Right lobe of liver (tissue), 6 donors: ENCODE measurements at regions not wholly inside any gene's neighbourhood (a gene's known extent, or its start where the extent isn't known, plus 50 kb on each side); places are given as distances from the start of the nearest gene placed in this dataset.
"Not testable (repeated sequence)": the region's sequence is repeated elsewhere in the genome, so short reads cannot be mapped to it uniquely, and the experiment has no call there.

Experiments
- ATAC-seq, 4 donors: fragments of 200-7000 bp; cut with Tn5 transposase; one replicate each; pipeline ENCODE4 v1.9.1; 2020; ENCODE audit warnings: mild to moderate bottlenecking in 4 of 4, moderate library complexity in 4 of 4
- DNase-seq, 3 donors: peaks; one replicate each; pipeline ENCODE4 v3.0.0-alpha.2; 2020
- H3K27ac ChIP-seq, 3 donors: fragments of 200-600 bp; one replicate each; pipeline ENCODE4 v1.8.0; 2022
- H3K27me3 ChIP-seq, 2 donors: fragments of 200-600 bp; one replicate each; pipeline ENCODE4 v1.8.0; 2022
- H3K36me3 ChIP-seq, 4 donors: fragments of 200-600 bp; sonication (generic) in 1 of 4; one replicate each; pipeline versions ENCODE4 v1.5.1 to v1.8.0; 2017 to 2022; ENCODE audit warnings: control low read depth in 1 of 4
- H3K4me1 ChIP-seq, 4 donors: fragments of 200-600 bp; sonication (generic) in 1 of 4; one replicate each; pipeline versions ENCODE4 v1.5.1 to v1.8.0; 2017 to 2022; ENCODE audit warnings: control low read depth in 1 of 4
- H3K4me3 ChIP-seq, 3 donors: fragments of 200-600 bp; one replicate each; pipeline ENCODE4 v1.8.0; 2022
- H3K9me3 ChIP-seq, 4 donors: fragments of 200-600 bp; sonication (generic) in 1 of 4; one replicate each; pipeline versions ENCODE4 v1.5.1 to v1.8.0; 2017 to 2022; ENCODE audit warnings: control low read depth in 1 of 4
- CTCF ChIP-seq, 4 donors: fragments of 200-600 bp in 3 of 4; fragments of 450-650 bp in 1 of 4; IDR thresholded peaks; one replicate each; pipeline versions ENCODE4 v1.5.1 to v1.8.0; 2016 to 2022; ENCODE audit warnings: antibody characterized with exemption in 4 of 4, mild to moderate bottlenecking in 2 of 4
- POLR2A ChIP-seq: fragments of 450-650 bp; IDR thresholded peaks from one replicate; pipeline ENCODE4 v1.6.1; 2017; ENCODE audit warnings: antibody characterized with exemption, mild to moderate bottlenecking
- WGBS: methylation state at CpG from one replicate; pipeline ENCODE4 v1.1.6; 2018; ENCODE audit warnings: low coverage, low lambda C conversion rate; ENCODE audit not compliant: insufficient coverage; ENCODE audit errors: missing lambda C conversion rate; 5-methylcytosine and 5-hydroxymethylcytosine counted together
- intact Hi-C, 2 donors: fragments of 100-400 bp; cut with DNase I; formaldehyde crosslinking; loops; one replicate each; pipeline versions ENCODE4 v1.11.2 to v1.14.1; 2022
- donor health status: DM: no; HTN: yes; CAD: no.
- donor health status: DM: no; HTN: no; CAD: no.
- donor health status: DM: no; HTN: no; CAD: no.
- donor health status: DM: no; HTN: yes; CAD: no.
- donor health status: DM: no; HTN: yes; CAD: no.

DNA sequence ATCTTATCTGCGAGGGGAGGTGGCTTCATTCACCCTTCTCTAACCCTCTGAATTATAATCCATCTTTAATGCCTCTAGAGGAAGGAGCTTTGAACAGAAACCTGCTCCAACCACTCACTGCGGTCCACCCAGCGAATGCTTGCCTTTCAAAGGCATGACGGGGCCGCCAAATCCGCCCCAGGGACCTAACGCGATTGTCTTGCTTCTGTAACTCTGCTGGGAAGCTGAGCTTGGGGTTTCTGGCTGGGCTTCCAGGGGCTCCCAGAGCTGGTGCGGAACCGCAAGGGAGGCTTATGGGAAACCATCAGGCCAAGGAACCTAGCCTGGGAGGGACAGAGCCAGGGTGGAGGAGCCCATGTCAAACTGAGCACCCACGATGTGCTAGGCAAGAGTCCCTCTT is 231.2 kb upstream of the LHX5 start:
- Histone ChIP-seq H3K27ac (no peak overlapping the region), H3K4me1 (peaks cover 0 to 6% (median 0%) of the 10 kb centered on the region in 4 donors), H3K27me3 (no peaks in the 10 kb centered on the region), H3K9me3 (no peaks in the 10 kb centered on the region), H3K4me3 (no peak overlapping the region), H3K36me3 (no peaks in the 10 kb centered on the region)
- TF ChIP-seq POLR2A, result no peak
- TF ChIP-seq CTCF (IDR thresholded peaks at IDR 0.05), result no peak
- intact Hi-C loops, result no loop called here
- ATAC-seq (no peak), DNase-seq (no peak)
- 77% methylated on average over 9 of the region's 11 CpGs for WGBS

GRCh38 chr12:113702276-113702675 is 230.6 kb upstream of the LHX5 start:
- intact Hi-C loops, result no loop called here
- H3K27me3 ChIP-seq, result no peaks in the 10 kb centered on the region
- peak in 1 of 4 donors; percentile 59 for ATAC-seq
- no peaks in the 10 kb centered on the region for H3K9me3 ChIP-seq
- no peaks in the 10 kb centered on the region for H3K36me3 ChIP-seq
- no peak for TF ChIP-seq POLR2A
- TF ChIP-seq CTCF (IDR thresholded peaks at IDR 0.05), result no peak
- WGBS, result 33% methylated on average over 4 of the region's 4 CpGs
- no peak overlapping the region for H3K4me3 ChIP-seq
- peaks cover 0 to 10% (median 0%) of the 10 kb centered on the region in 4 donors for H3K4me1 ChIP-seq
- H3K27ac ChIP-seq, result no peak overlapping the region
- no peak for DNase-seq

DNA sequence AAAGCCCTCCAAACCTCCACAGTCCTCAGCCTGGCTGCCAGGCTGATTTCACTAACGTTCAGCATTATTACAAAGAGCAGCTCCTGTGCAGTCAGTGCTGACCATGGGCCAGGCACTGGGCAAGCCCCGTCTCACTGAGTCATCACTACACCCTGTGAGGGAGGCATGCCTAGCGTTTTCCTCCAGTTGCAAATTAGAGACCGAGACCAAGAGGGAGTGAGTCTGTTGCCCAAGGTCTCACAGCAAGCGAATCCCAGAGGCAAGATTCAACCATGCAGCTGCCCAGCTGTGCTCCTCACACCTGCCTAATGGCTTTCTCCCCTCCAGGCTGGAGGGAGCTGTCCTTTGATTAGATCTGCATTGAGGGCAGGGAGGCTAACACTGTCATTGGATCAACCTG is 229.3 kb upstream of the LHX5 start:
- no peaks in the 10 kb centered on the region for H3K36me3 ChIP-seq
- H3K27me3 ChIP-seq, result no peaks in the 10 kb centered on the region
- 25% methylated on average over 2 of the region's 5 CpGs for WGBS
- intact Hi-C loops, result no loop called here
- no peak overlapping the region for H3K4me3 ChIP-seq
- no peak for TF ChIP-seq CTCF (IDR thresholded peaks at IDR 0.05)
- no peak for TF ChIP-seq POLR2A
- H3K4me1 ChIP-seq, result peaks cover 0 to 10% (median 0%) of the 10 kb centered on the region in 4 donors
- no peak for DNase-seq
- no peak for ATAC-seq
- no peak overlapping the region for H3K27ac ChIP-seq
- H3K9me3 ChIP-seq, result no peaks in the 10 kb centered on the region

DNA sequence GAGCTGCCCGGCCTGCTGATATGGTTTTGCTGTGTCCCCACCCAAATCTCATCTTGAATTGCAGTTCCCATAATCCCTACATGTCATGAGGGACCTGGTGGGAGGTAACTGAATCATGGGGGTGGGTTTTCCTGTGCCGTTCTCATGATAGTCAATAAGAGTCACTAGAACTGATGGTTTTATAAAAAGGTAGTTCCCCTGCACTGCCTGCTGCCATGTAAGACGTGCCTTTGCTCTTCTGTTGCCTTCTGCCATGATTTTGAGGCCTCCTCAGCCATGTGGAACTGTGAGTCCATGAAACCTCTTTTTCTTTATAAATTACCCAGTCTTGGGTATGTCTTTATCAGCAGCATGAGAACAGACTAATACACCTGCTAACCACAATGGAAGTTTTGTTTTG is 228.3 kb upstream of the LHX5 start:
- H3K27me3 ChIP-seq, H3K36me3 ChIP-seq: not testable (repeated sequence)
- H3K4me1 ChIP-seq, result peaks cover 0 to 10% (median 0%) of the 10 kb centered on the region in 4 donors

GRCh38 chr12:113698510-113698858 is 226.8 kb upstream of the LHX5 start:
- Histone ChIP-seq H3K9me3 (no peaks in the 10 kb centered on the region), H3K36me3 (no peaks in the 10 kb centered on the region), H3K4me1 (peaks cover 0 to 10% (median 0%) of the 10 kb centered on the region in 4 donors), H3K4me3 (no peak overlapping the region), H3K27ac (no peak overlapping the region), H3K27me3 (no peaks in the 10 kb centered on the region)
- ATAC-seq, result no peak
- no peak for TF ChIP-seq CTCF (IDR thresholded peaks at IDR 0.05)
- no peak for TF ChIP-seq POLR2A
- 38% methylated on average over 5 of the region's 5 CpGs for WGBS
- intact Hi-C loops, result no loop called here
- no peak for DNase-seq

More for the DNA sequence above, 228.3 kb upstream of the LHX5 start:
- DNase-seq, H3K9me3 ChIP-seq, H3K4me3 ChIP-seq, H3K27ac ChIP-seq, intact Hi-C loops, ATAC-seq: not testable (repeated sequence)
- WGBS, result 30% methylated on average over 2 of the region's 3 CpGs
